ENCODE measurements at regions not wholly inside any gene's neighbourhood (a gene's known extent, or its start where the extent isn't known, plus 50 kb on each side); places are given as distances from the start of the nearest gene placed in this dataset.

DNA sequence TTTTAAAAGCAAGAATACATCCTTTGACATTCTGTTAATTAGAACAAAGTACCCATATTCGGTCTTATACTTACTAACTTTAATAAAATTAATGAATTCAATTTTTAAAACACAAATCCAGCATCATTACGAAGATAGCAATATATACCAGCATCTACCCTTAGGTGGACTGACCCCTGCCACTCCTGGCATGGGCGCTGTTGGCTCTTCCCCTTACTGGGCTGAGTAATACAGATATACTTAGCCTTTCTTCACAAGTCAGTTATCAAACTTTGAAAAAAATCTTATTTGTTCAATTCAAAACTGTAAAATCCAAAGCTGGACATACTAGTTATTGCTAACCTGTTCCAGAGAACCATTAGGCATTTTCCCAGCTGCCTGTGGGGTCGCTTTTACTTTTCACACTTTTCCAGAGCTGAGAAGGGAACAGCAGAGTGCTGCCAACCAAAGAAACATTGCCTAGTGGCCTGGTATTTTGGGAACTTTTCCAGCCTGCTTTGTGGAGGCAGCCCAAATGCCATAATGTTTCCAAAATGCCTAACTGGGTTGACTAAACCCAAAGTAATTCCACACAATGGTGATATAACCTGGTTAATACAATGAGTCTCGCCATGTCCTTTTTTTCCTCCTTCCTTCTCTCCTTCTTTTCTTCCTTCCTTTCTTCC, 424.7 kb upstream of the ADGRL2 start:
- no peak overlapping the region for H3K4me3 ChIP-seq (ENCODE audit: low read depth, low read length)
- TF ChIP-seq, protein P1, sequence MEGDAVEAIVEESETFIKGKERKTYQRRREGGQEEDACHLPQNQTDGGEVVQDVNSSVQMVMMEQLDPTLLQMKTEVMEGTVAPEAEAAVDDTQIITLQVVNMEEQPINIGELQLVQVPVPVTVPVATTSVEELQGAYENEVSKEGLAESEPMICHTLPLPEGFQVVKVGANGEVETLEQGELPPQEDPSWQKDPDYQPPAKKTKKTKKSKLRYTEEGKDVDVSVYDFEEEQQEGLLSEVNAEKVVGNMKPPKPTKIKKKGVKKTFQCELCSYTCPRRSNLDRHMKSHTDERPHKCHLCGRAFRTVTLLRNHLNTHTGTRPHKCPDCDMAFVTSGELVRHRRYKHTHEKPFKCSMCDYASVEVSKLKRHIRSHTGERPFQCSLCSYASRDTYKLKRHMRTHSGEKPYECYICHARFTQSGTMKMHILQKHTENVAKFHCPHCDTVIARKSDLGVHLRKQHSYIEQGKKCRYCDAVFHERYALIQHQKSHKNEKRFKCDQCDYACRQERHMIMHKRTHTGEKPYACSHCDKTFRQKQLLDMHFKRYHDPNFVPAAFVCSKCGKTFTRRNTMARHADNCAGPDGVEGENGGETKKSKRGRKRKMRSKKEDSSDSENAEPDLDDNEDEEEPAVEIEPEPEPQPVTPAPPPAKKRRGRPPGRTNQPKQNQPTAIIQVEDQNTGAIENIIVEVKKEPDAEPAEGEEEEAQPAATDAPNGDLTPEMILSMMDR (IDR thresholded peaks at IDR 0.05; ENCODE audit: borderline replicate concordance, insufficient read depth, low read depth, low read length), result no peak

DNA sequence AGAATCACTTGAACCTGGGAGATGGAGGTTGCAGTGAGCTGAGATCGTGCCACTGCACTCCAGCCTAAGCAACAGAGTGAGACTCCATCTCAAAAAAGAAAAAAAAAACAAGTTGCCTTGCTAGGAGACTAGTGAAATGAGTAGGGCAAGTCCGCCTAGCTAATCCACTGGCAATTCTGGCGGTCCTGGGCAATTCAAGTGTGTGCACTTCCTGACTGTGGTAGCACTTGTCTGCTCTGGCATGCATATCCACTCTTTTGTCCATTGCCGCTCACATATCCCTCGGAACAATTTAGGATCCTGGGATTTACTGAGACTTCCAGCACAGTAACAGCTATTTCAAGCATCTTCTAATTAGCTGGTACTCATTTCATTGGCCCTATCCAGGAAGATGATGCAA, 426.3 kb upstream of the ADGRL2 start:
- no peak overlapping the region for H3K4me3 ChIP-seq (ENCODE audit: low read depth, low read length)
- TF ChIP-seq, protein P1 (IDR thresholded peaks at IDR 0.05; ENCODE audit: borderline replicate concordance, insufficient read depth, low read depth, low read length), result no peak

DNA sequence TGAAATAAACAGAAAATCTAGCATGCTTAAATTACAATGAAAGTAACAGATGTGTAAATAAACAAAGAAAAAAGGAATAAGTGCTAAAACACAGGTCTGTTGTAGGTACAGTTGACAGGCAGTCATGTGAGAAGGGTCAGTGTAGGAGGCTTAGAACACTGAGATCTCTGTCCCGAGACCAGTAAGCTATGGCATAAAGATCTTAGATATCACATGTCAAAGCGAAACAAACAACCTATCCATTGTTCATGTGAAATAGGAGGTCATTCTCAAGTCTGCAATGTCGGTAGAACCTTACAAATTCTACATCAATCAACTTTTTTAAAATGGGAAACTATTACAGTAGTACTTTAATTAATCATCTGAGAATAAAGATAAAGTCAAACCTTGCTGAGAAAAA, 428.9 kb upstream of the ADGRL2 start:
- TF ChIP-seq, protein P1 (IDR thresholded peaks at IDR 0.05; ENCODE audit: borderline replicate concordance, insufficient read depth, low read depth, low read length), result no peak
- no peak overlapping the region for H3K4me3 ChIP-seq (ENCODE audit: low read depth, low read length)

DNA sequence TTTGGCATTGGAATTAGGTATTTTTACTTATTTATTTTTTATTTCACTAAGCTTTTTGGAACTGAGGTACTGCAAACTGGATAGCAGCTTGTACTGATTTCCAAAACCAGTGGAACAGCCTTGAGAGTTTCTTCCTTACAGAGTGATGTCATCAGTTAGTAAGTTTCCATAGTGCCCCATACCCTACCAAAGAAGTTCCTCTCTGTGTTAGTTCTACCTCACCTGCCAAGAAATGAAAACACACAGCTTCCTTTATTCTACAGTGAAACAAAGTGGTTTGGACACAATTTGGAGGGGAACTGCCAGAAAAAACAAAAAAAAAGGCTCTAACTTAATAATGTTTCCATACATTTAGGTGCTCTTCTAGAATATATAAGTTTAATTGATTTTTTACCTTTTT, 430.9 kb upstream of the ADGRL2 start:
- TF ChIP-seq, protein P1 (IDR thresholded peaks at IDR 0.05; ENCODE audit: borderline replicate concordance, insufficient read depth, low read depth, low read length), result no peak
- H3K4me3 ChIP-seq (ENCODE audit: low read depth, low read length), result no peak overlapping the region

DNA sequence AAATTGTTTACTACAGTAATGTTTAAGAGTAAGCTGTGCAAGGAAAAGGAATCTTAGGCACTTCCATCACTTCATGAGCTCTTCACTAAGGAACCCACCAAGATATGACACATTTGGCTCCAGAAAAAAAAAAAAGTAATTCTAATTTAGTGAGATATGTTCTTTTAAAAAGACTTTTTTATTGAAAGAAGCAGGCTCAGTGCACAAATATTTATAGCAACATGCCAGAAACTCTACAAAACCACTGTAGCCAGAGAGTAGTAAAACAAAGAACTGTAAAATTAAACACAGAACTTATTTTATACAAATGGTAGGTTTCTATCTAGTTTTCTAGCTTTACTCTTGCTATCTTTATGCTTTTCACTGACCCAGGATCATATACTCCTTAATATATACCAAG, 434.6 kb upstream of the ADGRL2 start:
- no peak overlapping the region for H3K4me3 ChIP-seq (ENCODE audit: low read depth, low read length)

DNA sequence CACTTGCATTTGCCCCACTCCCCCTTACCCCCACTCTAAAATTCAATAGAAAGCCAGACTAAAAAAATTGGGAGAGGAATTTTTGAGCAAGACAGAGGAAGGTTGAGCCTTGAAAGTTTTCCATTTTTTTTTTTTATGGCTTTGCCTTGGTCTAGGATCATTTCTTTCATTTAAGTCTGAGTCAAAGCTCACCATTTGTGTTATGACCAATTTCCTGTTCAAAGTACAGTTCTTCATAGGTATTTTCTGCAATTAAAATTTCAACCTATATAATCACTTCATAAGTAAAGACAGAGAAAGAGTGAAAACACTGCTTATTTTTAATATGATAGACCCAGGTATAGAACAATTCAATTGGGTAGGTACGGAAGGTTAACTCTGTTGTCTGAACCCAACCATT, 436.6 kb upstream of the ADGRL2 start:
- TF ChIP-seq, protein P1 (IDR thresholded peaks at IDR 0.05; ENCODE audit: borderline replicate concordance, insufficient read depth, low read depth, low read length), result no peak
- no peak overlapping the region for H3K4me3 ChIP-seq (ENCODE audit: low read depth, low read length)

More for the DNA sequence above, 434.6 kb upstream of the ADGRL2 start:
- TF ChIP-seq, protein P1 (IDR thresholded peaks at IDR 0.05; ENCODE audit: borderline replicate concordance, insufficient read depth, low read depth, low read length), result no peak

DNA sequence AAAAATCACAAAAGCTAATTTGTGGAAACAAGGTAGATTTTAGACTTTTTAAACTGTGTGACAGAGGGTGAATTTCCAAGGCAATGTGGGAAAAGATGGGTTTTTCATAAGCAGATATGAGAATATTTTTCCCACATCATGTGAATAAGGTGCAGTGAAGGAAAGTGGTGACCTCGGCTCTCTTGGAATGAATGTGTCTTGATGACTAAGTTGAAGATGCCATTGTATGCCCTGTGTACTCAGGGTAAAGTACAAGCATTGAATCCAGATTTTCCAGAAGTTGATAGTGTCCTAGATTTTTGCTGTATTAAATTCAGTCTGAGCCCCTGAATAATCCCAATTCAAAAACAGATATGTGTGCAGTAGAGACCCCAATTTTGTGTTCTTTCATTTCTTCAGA, 442.6 kb upstream of the ADGRL2 start:
- no peak overlapping the region for H3K4me3 ChIP-seq (ENCODE audit: low read depth, low read length)
- TF ChIP-seq, protein P1 (IDR thresholded peaks at IDR 0.05; ENCODE audit: borderline replicate concordance, insufficient read depth, low read depth, low read length), result no peak

Data from GM12875 (cell line).